ENCODE measurements at regions not wholly inside any gene's neighbourhood (a gene's known extent, or its start where the extent isn't known, plus 50 kb on each side); places are given as distances from the start of the nearest gene placed in this dataset.
A peak's percentile ranks its signal among the peaks of the same experiment; 100 is the strongest.

- Histone ChIP-seq H3K36me3 (no peaks in the 10 kb centered on the region), H3K27me3 (no peaks in the 10 kb centered on the region), H3K4me1 (peaks cover 0 to 35% (median 29%) of the 10 kb centered on the region in 4 donors), H3K4me3 (no peak overlapping the region), H3K27ac (no peak overlapping the region), H3K9me3 (no peaks in the 10 kb centered on the region)
- DNase-seq = no peak
- WGBS, 2 donors = 92 to 94% methylated on average over 2 of the region's 2 CpGs
- intact Hi-C loops (cut with DNase I) = loop anchor here (5.0 kb wide), 1 partner anchor 90 kb away; no protein-coding TSS in a partner anchor
- TF ChIP-seq EP300 (IDR thresholded peaks at IDR 0.05) (no peak), CTCF (IDR thresholded peaks at IDR 0.05) (no peak), POLR2A (IDR thresholded peaks at IDR 0.05) (no peak), POLR2AphosphoS5 (IDR thresholded peaks at IDR 0.05) (no peak)
Measured at GRCh38 chr5:143496943-143497342, 93.5 kb upstream of the NR3C1 start.

- peaks cover 0 to 35% (median 29%) of the 10 kb centered on the region in 4 donors for H3K4me1 ChIP-seq
- peak overlapping the region in 3 of 4 donors; percentile 17 to 69 (median 34) for H3K27ac ChIP-seq
- 49 to 52% methylated on average over 2 of the region's 2 CpGs for WGBS, 2 donors
- no peaks in the 10 kb centered on the region for H3K9me3 ChIP-seq
- H3K4me3 ChIP-seq = no peak overlapping the region
- no peak for DNase-seq
- intact Hi-C loops (cut with DNase I) = loop anchor here (5.0 kb wide), 1 partner anchor 89 kb away; no protein-coding TSS in a partner anchor
- TF ChIP-seq EP300 (IDR thresholded peaks at IDR 0.05) (no peak), POLR2A (IDR thresholded peaks at IDR 0.05) (no peak), POLR2AphosphoS5 (IDR thresholded peaks at IDR 0.05) (peak in 1 of 4 donors; percentile 17), CTCF (IDR thresholded peaks at IDR 0.05) (no peak)
- H3K27me3 ChIP-seq = no peaks in the 10 kb centered on the region
- H3K36me3 ChIP-seq = no peaks in the 10 kb centered on the region
Measured at GRCh38 chr5:143495821-143496275, 92.4 kb upstream of the NR3C1 start.

GRCh38 chr5:143495110-143495509 is 91.6 kb upstream of the NR3C1 start:
- Histone ChIP-seq H3K27me3 (no peaks in the 10 kb centered on the region), H3K9me3 (no peaks in the 10 kb centered on the region), H3K4me1 (peaks cover 0 to 35% (median 29%) of the 10 kb centered on the region in 4 donors), H3K27ac (peak overlapping the region in 2 of 4 donors; percentile 34 to 69), H3K4me3 (no peak overlapping the region), H3K36me3 (no peaks in the 10 kb centered on the region)
- intact Hi-C loops (cut with DNase I) = loop anchor here (5.0 kb wide), 1 partner anchor 88 kb away; no protein-coding TSS in a partner anchor
- DNase-seq = no peak
- 91 to 92% methylated on average over 2 of the region's 2 CpGs for WGBS, 2 donors
- no peak for TF ChIP-seq POLR2A (IDR thresholded peaks at IDR 0.05)
- TF ChIP-seq EP300 (IDR thresholded peaks at IDR 0.05) = no peak
- no peak for TF ChIP-seq CTCF (IDR thresholded peaks at IDR 0.05)
- no peak for TF ChIP-seq POLR2AphosphoS5 (IDR thresholded peaks at IDR 0.05)

- intact Hi-C loops (cut with DNase I) = no loop called here
- DNase-seq = no peak
- H3K4me1 ChIP-seq = peaks cover 0 to 35% (median 29%) of the 10 kb centered on the region in 4 donors
- H3K36me3 ChIP-seq = no peaks in the 10 kb centered on the region
- no peak overlapping the region for H3K4me3 ChIP-seq
- WGBS, 2 donors = 83 to 95% methylated on average over 1 of the region's 1 CpG
- TF ChIP-seq POLR2A (IDR thresholded peaks at IDR 0.05) = no peak
- no peak for TF ChIP-seq CTCF (IDR thresholded peaks at IDR 0.05)
- TF ChIP-seq EP300 (IDR thresholded peaks at IDR 0.05) = no peak
- no peak for TF ChIP-seq POLR2AphosphoS5 (IDR thresholded peaks at IDR 0.05)
- H3K9me3 ChIP-seq = no peaks in the 10 kb centered on the region
- no peaks in the 10 kb centered on the region for H3K27me3 ChIP-seq
- H3K27ac ChIP-seq = peak overlapping the region in 2 of 4 donors; percentile 51 to 69
Measured at GRCh38 chr5:143494595-143494994, 91.1 kb upstream of the NR3C1 start.

- H3K27ac ChIP-seq = peak overlapping the region in 2 of 4 donors; percentile 51 to 69
- H3K9me3 ChIP-seq = no peaks in the 10 kb centered on the region
- intact Hi-C loops (cut with DNase I) = no loop called here
- 73 to 93% methylated on average over 2 of the region's 2 CpGs for WGBS, 2 donors
- H3K4me3 ChIP-seq = no peak overlapping the region
- no peaks in the 10 kb centered on the region for H3K36me3 ChIP-seq
- H3K27me3 ChIP-seq = no peaks in the 10 kb centered on the region
- TF ChIP-seq EP300 (IDR thresholded peaks at IDR 0.05) = no peak
- TF ChIP-seq POLR2AphosphoS5 (IDR thresholded peaks at IDR 0.05) = no peak
- no peak for TF ChIP-seq CTCF (IDR thresholded peaks at IDR 0.05)
- no peak for TF ChIP-seq POLR2A (IDR thresholded peaks at IDR 0.05)
- DNase-seq = no peak
- peaks cover 0 to 35% (median 29%) of the 10 kb centered on the region in 4 donors for H3K4me1 ChIP-seq
Measured at GRCh38 chr5:143494162-143494561, 90.7 kb upstream of the NR3C1 start.

All from sigmoid colon (tissue), 6 donors.